HL-60 (cell line): ENCODE measurements at regions not wholly inside any gene's neighbourhood (a gene's known extent, or its start where the extent isn't known, plus 50 kb on each side); places are given as distances from the start of the nearest gene placed in this dataset.

Experiments used
- CTCF ChIP-seq: IDR thresholded peaks from one replicate; pipeline ENCODE4 v1.5.1; 2011; ENCODE audit warnings: low read length, control low read depth, inconsistent platforms; ENCODE audit not compliant: insufficient read depth
- GABPA ChIP-seq: IDR thresholded peaks from 2 replicates; pipeline ENCODE4 v1.6.1; 2012; ENCODE audit warnings: low read depth
- POLR2AphosphoS5 ChIP-seq: IDR thresholded peaks from 2 replicates; pipeline ENCODE4 v1.6.1; 2012; ENCODE audit warnings: low read depth
- REST ChIP-seq: IDR thresholded peaks from 2 replicates; pipeline ENCODE4 v1.6.1; 2012; ENCODE audit warnings: low read depth; ENCODE audit not compliant: insufficient replicate concordance
- SPI1 ChIP-seq: IDR thresholded peaks from 2 replicates; pipeline ENCODE4 v1.6.1; 2012; ENCODE audit warnings: low read depth, mild to moderate bottlenecking, borderline replicate concordance

GRCh38 chr16:77062878-77063675 lies 127.9 kb upstream of the MON1B start:
- TF ChIP-seq CTCF (no peak), POLR2AphosphoS5 (no peak), REST (no peak), GABPA (no peak), SPI1 (no peak)
